ENCODE measurements at regions not wholly inside any gene's neighbourhood (a gene's known extent, or its start where the extent isn't known, plus 50 kb on each side); places are given as distances from the start of the nearest gene placed in this dataset.
"Not testable (repeated sequence)": the region's sequence is repeated elsewhere in the genome, so short reads cannot be mapped to it uniquely, and the experiment has no call there.

DNA sequence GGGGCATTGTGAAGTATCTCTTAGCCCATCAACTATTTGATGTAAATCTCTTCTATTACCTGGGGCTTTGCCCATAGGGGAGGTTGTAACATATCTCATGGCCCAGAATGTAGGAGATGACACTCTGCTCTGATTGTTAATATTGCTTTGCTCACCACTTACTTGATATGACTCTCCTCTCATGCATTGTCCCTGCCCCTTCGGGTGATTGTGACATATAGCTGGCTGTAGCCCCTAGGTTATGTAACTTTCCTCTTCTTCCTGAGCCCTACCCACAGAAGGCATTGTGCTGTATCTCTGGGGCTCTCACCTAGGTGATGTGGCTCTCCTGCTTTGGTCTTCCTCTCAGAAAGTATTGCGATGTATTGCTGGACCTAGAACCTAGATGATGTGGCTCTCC, 69.1 kb upstream of the ZNF91 start:
- not testable (repeated sequence) for DNase-seq

DNA sequence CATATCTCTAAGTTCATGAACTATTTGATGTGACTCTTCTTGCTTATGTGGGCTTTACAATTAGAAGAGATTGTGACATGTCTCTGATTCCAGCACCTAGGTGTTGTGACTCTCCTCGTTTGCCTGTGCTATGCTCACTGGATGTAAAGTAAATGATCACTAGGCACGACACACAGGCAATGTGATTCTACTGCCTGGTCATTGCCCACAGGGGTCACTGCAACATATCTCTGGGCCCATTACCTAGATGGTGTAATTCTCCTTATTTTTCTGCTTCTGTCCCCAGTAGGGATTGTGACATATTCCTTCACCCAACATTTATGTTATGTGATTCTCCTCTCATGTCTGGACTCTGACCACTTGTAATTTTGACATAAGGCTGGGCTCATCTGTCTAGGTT, 65.8 kb upstream of the ZNF91 start:
- DNase-seq = no peak

DNA sequence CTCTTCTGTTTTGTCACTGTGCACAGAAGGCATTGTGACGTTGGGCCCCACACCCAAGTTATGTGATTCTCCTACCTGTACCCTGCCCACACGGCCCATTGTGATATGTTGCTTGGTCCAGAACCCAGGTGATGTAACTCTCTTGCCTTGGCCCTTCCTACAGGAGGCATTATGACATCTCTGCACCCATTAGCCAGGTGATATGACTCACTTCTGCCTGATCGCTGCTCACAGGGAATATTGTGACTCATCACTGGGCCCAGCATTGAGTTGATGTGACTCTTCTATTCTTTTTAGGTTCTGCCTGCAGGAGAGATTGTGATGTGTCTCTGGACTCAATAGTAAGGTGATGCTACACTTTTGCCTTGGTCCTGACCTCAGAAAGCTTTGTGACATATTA, 65.4 kb upstream of the ZNF91 start:
- no peak for DNase-seq

Measured in NCI-H1417 (cell line).